GM23338 (cell line): ENCODE measurements at regions not wholly inside any gene's neighbourhood (a gene's known extent, or its start where the extent isn't known, plus 50 kb on each side); places are given as distances from the start of the nearest gene placed in this dataset.

Experiments used
- ATAC-seq: fragments of 200-7000 bp; cut with Tn5 transposase; 3 replicates; pipeline ENCODE4 v1.9.1; 2020
- DNase-seq: peaks from one replicate; pipeline ENCODE4 v3.0.0-alpha.2; 2015; ENCODE audit warnings: low spot score
- H2AFZ ChIP-seq: fragments of 200-600 bp; sonication (generic); 2 replicates; pipeline ENCODE4 v1.8.0; 2016; ENCODE audit warnings: antibody characterized with exemption, mild to moderate bottlenecking, moderate library complexity
- H3F3A ChIP-seq: fragments of 200-600 bp; sonication (generic); replicated peaks from 2 replicates; pipeline ENCODE4 v1.8.0; 2017; ENCODE audit warnings: antibody characterized with exemption, mixed run types, low read depth
- H3K27ac ChIP-seq: fragments of 200-600 bp; sonication (generic); 2 replicates; pipeline ENCODE4 v1.6.1; 2016; ENCODE audit warnings: low read depth
- H3K27me3 ChIP-seq: fragments of 200-600 bp; sonication (generic); 2 replicates; pipeline ENCODE4 v1.8.0; 2016; ENCODE audit warnings: mild to moderate bottlenecking, mixed run types, moderate library complexity; ENCODE audit not compliant: insufficient read depth
- H3K36me3 ChIP-seq: fragments of 200-600 bp; sonication (generic); 2 replicates; pipeline ENCODE4 v1.8.0; 2016; ENCODE audit warnings: mild to moderate bottlenecking; ENCODE audit not compliant: insufficient read depth
- H3K4me1 ChIP-seq: fragments of 200-600 bp; sonication (generic); 2 replicates; pipeline ENCODE4 v1.8.0; 2016; ENCODE audit warnings: mild to moderate bottlenecking, moderate library complexity; ENCODE audit not compliant: insufficient read depth
- H3K4me2 ChIP-seq: fragments of 200-600 bp; sonication (generic); 2 replicates; pipeline ENCODE4 v1.7.1; 2017; ENCODE audit warnings: mixed run types
- H3K4me3 ChIP-seq: fragments of 200-600 bp; sonication (generic); 2 replicates; pipeline ENCODE4 v1.6.1; 2016; ENCODE audit warnings: mixed run types
- H3K79me2 ChIP-seq: fragments of 200-600 bp; sonication (generic); replicated peaks from 2 replicates; pipeline ENCODE4 v1.8.0; 2017; ENCODE audit warnings: mild to moderate bottlenecking; ENCODE audit not compliant: insufficient read depth
- H3K9me2 ChIP-seq: fragments of 200-600 bp; sonication (generic); 2 replicates; pipeline ENCODE4 v1.8.0; 2017; ENCODE audit not compliant: insufficient read depth
- H4K20me1 ChIP-seq: fragments of 200-600 bp; sonication (generic); replicated peaks from 2 replicates; pipeline ENCODE4 v1.8.0; 2017; ENCODE audit warnings: mild to moderate bottlenecking; ENCODE audit not compliant: insufficient read depth
- H3K27ac Mint-ChIP-seq: 2 replicates; pipeline ENCODE4 v1.8.0; 2020; ENCODE audit warnings: inconsistent platforms, mild to moderate bottlenecking, moderate library complexity, mixed read lengths
- H3K27me3 Mint-ChIP-seq: 3 replicates; pipeline ENCODE4 v1.8.0; 2022; ENCODE audit warnings: low read depth, mild to moderate bottlenecking, moderate library complexity, mixed read lengths, inconsistent platforms; ENCODE audit not compliant: insufficient read depth, poor library complexity
- H3K36me3 Mint-ChIP-seq: 3 replicates; pipeline ENCODE4 v1.8.0; 2021; ENCODE audit warnings: low read depth, mild to moderate bottlenecking, inconsistent platforms, moderate library complexity, mixed read lengths
- H3K4me1 Mint-ChIP-seq: 3 replicates; pipeline ENCODE4 v1.8.0; 2020; ENCODE audit warnings: mild to moderate bottlenecking, inconsistent platforms, mixed read lengths
- H3K4me3 Mint-ChIP-seq: 3 replicates; pipeline ENCODE4 v1.8.0; 2021; ENCODE audit warnings: moderate library complexity, mild to moderate bottlenecking, inconsistent platforms, mixed read lengths
- H3K9me3 Mint-ChIP-seq: 3 replicates; pipeline ENCODE4 v1.8.0; 2020; ENCODE audit warnings: moderate library complexity, mild to moderate bottlenecking, inconsistent platforms, mixed read lengths
- CREB1 ChIP-seq: fragments of 250-450 bp; sonication (Bioruptor Pico); IDR thresholded peaks from 2 replicates; pipeline ENCODE4 v1.5.0; 2020; ENCODE audit warnings: low read depth, mild to moderate bottlenecking, moderate library complexity
- EZH2 ChIP-seq: fragments of 200-600 bp; sonication (generic); IDR thresholded peaks from one replicate; pipeline ENCODE4 v1.8.0; 2017; ENCODE audit warnings: antibody characterized with exemption, mild to moderate bottlenecking, low read depth; ENCODE audit not compliant: unreplicated experiment
- EZH2phosphoT487 ChIP-seq: fragments of 200-600 bp; sonication (generic); IDR thresholded peaks from one replicate; pipeline ENCODE4 v1.8.1; 2018; ENCODE audit warnings: antibody characterized with exemption; ENCODE audit not compliant: unreplicated experiment
- JUNB ChIP-seq: IDR thresholded peaks from one replicate; pipeline ENCODE4 v1.6.1; 2016; ENCODE audit warnings: antibody characterized with exemption; ENCODE audit not compliant: unreplicated experiment
- NANOG ChIP-seq: IDR thresholded peaks from 2 replicates; pipeline ENCODE4 v1.6.1; 2016; ENCODE audit warnings: antibody characterized with exemption, borderline replicate concordance
- POLR2AphosphoS5 ChIP-seq: IDR thresholded peaks from 2 replicates; pipeline ENCODE4 v1.6.1; 2016; ENCODE audit warnings: antibody characterized with exemption, low read depth
- STAT1 ChIP-seq: IDR thresholded peaks from one replicate; pipeline ENCODE4 v1.6.1; 2016; ENCODE audit warnings: antibody characterized with exemption; ENCODE audit not compliant: unreplicated experiment
- ZNF114 ChIP-seq: fragments of 250-450 bp; sonication (Bioruptor Pico); IDR thresholded peaks from 2 replicates; pipeline ENCODE4 v1.5.0; 2020; ENCODE audit warnings: mild to moderate bottlenecking, moderate library complexity
- ZNF331 ChIP-seq: fragments of 250-450 bp; sonication (Bioruptor Pico); IDR thresholded peaks from 2 replicates; pipeline ENCODE4 v1.5.0; 2020; ENCODE audit warnings: low read depth, mild to moderate bottlenecking, moderate library complexity
- TF ChIP-seq, protein P1 (sequence below): IDR thresholded peaks from 2 replicates; pipeline ENCODE4 v1.6.1; 2016; ENCODE audit warnings: antibody characterized with exemption
- TF ChIP-seq, protein P2 (sequence below): IDR thresholded peaks from one replicate; pipeline ENCODE4 v1.6.1; 2018; ENCODE audit warnings: antibody characterized with exemption; ENCODE audit not compliant: unreplicated experiment
- TF ChIP-seq, protein P3 (sequence below), 2 experiments: fragments of 200-600 bp in 1 of 2; sonication (generic) in 1 of 2; conservative IDR thresholded peaks; 2 replicates each; pipeline versions ENCODE4 v1.5.1 to v1.6.1; 2016 to 2017; ENCODE audit warnings: antibody characterized with exemption in 2 of 2, low read depth in 2 of 2, mild to moderate bottlenecking in 2 of 2, moderate library complexity in 1 of 2

DNA sequence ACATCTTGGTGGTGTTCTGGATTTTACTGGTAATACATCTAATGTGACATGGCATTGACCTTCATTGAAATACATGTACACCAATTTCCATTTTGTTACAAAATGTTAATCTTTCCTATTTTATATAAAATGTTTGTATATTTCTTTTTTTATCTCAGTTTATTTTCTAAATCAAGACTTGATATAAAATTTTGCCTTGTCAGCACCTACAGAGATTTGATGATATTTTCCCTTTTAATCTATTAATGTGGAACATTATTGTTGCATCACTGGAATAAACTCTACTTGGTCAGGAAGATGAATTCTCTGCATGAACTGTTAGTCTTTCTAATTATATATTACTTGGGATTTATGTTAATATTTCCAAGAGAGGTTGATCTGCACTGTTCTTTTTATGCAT, 294.0 kb upstream of the ETAA1 start (continued):
- TF ChIP-seq JUNB (no peak), NANOG (no peak), EZH2 (no peak), EZH2phosphoT487 (no peak)
- TF ChIP-seq, protein P1, sequence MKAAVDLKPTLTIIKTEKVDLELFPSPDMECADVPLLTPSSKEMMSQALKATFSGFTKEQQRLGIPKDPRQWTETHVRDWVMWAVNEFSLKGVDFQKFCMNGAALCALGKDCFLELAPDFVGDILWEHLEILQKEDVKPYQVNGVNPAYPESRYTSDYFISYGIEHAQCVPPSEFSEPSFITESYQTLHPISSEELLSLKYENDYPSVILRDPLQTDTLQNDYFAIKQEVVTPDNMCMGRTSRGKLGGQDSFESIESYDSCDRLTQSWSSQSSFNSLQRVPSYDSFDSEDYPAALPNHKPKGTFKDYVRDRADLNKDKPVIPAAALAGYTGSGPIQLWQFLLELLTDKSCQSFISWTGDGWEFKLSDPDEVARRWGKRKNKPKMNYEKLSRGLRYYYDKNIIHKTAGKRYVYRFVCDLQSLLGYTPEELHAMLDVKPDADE, result no peak

DNA sequence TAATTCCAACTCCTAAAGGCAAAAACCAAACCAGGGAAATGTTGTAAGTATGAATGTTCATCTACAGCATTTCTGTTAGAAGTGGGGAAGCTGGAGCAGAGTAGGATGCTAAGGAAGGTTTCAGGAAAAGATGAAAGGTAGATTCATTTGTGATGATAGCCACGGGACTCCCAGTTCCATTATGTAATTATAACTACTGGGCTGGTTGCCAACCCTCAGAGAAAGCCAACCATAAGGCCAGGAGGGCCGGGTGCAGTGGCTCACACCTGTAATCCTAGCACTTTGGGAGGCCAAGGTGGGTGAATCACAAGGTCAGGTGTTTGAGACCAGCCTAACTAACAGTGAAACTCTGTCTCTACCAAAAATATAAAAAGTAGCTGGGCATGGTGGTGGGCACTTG, 288.9 kb upstream of the ETAA1 start:
- Histone ChIP-seq H3K27ac (no peak overlapping the region), H3K9me2 (no peaks in the 10 kb centered on the region), H3K4me3 (no peak overlapping the region), H3K4me1 (no peaks in the 10 kb centered on the region), H2AFZ (peak overlapping the region; percentile 48; the same call in 1 of the 2 replicates), H3K36me3 (peaks cover 4% of the 10 kb centered on the region; the same call in 1 of the 2 replicates), H4K20me1 (no peaks in the 10 kb centered on the region), H3K4me2 (no peak overlapping the region), H3K27me3 (no peaks in the 10 kb centered on the region), H3F3A (no peaks in the 10 kb centered on the region), H3K79me2 (no peaks in the 10 kb centered on the region)
- H3K4me1 Mint-ChIP-seq, result no peaks in the 10 kb centered on the region
- no peaks in the 10 kb centered on the region; the same call in 2 of the 3 replicates for H3K36me3 Mint-ChIP-seq
- ATAC-seq, result no peak
- no peaks in the 10 kb centered on the region for H3K27me3 Mint-ChIP-seq
- H3K27ac Mint-ChIP-seq, result no peak overlapping the region
- DNase-seq, result no peak
- peaks cover 18% of the 10 kb centered on the region for H3K9me3 Mint-ChIP-seq
- H3K4me3 Mint-ChIP-seq, result no peak overlapping the region
- TF ChIP-seq EZH2phosphoT487 (no peak), ZNF114 (no peak), CREB1 (CRISPR knock-in tag) (no peak), ZNF331 (CRISPR knock-in tag) (no peak), STAT1 (no peak), POLR2AphosphoS5 (no peak), NANOG (no peak), EZH2 (no peak)
- TF ChIP-seq, protein P2, sequence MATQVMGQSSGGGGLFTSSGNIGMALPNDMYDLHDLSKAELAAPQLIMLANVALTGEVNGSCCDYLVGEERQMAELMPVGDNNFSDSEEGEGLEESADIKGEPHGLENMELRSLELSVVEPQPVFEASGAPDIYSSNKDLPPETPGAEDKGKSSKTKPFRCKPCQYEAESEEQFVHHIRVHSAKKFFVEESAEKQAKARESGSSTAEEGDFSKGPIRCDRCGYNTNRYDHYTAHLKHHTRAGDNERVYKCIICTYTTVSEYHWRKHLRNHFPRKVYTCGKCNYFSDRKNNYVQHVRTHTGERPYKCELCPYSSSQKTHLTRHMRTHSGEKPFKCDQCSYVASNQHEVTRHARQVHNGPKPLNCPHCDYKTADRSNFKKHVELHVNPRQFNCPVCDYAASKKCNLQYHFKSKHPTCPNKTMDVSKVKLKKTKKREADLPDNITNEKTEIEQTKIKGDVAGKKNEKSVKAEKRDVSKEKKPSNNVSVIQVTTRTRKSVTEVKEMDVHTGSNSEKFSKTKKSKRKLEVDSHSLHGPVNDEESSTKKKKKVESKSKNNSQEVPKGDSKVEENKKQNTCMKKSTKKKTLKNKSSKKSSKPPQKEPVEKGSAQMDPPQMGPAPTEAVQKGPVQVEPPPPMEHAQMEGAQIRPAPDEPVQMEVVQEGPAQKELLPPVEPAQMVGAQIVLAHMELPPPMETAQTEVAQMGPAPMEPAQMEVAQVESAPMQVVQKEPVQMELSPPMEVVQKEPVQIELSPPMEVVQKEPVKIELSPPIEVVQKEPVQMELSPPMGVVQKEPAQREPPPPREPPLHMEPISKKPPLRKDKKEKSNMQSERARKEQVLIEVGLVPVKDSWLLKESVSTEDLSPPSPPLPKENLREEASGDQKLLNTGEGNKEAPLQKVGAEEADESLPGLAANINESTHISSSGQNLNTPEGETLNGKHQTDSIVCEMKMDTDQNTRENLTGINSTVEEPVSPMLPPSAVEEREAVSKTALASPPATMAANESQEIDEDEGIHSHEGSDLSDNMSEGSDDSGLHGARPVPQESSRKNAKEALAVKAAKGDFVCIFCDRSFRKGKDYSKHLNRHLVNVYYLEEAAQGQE, result no peak
- TF ChIP-seq, protein P1, result no peak
- TF ChIP-seq, protein P3, sequence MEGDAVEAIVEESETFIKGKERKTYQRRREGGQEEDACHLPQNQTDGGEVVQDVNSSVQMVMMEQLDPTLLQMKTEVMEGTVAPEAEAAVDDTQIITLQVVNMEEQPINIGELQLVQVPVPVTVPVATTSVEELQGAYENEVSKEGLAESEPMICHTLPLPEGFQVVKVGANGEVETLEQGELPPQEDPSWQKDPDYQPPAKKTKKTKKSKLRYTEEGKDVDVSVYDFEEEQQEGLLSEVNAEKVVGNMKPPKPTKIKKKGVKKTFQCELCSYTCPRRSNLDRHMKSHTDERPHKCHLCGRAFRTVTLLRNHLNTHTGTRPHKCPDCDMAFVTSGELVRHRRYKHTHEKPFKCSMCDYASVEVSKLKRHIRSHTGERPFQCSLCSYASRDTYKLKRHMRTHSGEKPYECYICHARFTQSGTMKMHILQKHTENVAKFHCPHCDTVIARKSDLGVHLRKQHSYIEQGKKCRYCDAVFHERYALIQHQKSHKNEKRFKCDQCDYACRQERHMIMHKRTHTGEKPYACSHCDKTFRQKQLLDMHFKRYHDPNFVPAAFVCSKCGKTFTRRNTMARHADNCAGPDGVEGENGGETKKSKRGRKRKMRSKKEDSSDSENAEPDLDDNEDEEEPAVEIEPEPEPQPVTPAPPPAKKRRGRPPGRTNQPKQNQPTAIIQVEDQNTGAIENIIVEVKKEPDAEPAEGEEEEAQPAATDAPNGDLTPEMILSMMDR (conservative IDR thresholded peaks at IDR 0.05; ENCODE audit: low read depth in 2 of 2), result no peak
